Hepatocyte (in vitro differentiated cells): ENCODE measurements at regions not wholly inside any gene's neighbourhood (a gene's known extent, or its start where the extent isn't known, plus 50 kb on each side); places are given as distances from the start of the nearest gene placed in this dataset.

Experiments
- EZH2 ChIP-seq: fragments of 200-600 bp; sonication (generic); IDR thresholded peaks from 2 replicates; pipeline ENCODE4 v1.6.1; 2016; ENCODE audit warnings: antibody characterized with exemption, mild to moderate bottlenecking, borderline replicate concordance
- EZH2phosphoT487 ChIP-seq: fragments of 200-600 bp; sonication (generic); IDR thresholded peaks from one replicate; pipeline ENCODE4 v1.6.1; 2018; ENCODE audit warnings: antibody characterized with exemption, mild to moderate bottlenecking, low read depth, moderate library complexity; ENCODE audit not compliant: unreplicated experiment, severe bottlenecking
- TF ChIP-seq, protein P1 (sequence below): fragments of 200-600 bp; sonication (generic); IDR thresholded peaks from 2 replicates; pipeline ENCODE4 v1.5.1; 2016; ENCODE audit warnings: antibody characterized with exemption, mild to moderate bottlenecking; ENCODE audit not compliant: poor library complexity

DNA sequence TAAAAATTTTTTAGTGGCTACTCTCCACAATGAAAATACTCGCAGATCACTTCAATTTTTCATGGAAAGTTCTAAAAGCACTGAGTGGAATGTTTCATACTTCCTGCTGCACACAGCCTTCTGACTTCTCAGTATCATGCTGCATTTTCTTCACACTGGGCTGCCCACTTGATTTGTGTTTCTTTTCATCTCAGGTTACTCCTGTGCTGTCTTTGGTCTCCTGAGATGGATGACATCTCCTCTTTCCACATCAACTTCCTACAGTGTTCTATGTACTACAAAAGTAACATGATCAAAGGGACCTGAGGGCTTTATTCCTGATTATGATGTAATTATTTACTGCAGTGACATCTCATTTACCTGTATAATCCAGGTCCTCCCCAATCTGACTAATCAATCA, 927.7 kb downstream of the ROBO2 start:
- TF ChIP-seq EZH2 (no peak), EZH2phosphoT487 (no peak)
- TF ChIP-seq, protein P1, sequence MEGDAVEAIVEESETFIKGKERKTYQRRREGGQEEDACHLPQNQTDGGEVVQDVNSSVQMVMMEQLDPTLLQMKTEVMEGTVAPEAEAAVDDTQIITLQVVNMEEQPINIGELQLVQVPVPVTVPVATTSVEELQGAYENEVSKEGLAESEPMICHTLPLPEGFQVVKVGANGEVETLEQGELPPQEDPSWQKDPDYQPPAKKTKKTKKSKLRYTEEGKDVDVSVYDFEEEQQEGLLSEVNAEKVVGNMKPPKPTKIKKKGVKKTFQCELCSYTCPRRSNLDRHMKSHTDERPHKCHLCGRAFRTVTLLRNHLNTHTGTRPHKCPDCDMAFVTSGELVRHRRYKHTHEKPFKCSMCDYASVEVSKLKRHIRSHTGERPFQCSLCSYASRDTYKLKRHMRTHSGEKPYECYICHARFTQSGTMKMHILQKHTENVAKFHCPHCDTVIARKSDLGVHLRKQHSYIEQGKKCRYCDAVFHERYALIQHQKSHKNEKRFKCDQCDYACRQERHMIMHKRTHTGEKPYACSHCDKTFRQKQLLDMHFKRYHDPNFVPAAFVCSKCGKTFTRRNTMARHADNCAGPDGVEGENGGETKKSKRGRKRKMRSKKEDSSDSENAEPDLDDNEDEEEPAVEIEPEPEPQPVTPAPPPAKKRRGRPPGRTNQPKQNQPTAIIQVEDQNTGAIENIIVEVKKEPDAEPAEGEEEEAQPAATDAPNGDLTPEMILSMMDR: no peak
